GM12878 (cell line): ENCODE measurements at regions not wholly inside any gene's neighbourhood (a gene's known extent, or its start where the extent isn't known, plus 50 kb on each side); places are given as distances from the start of the nearest gene placed in this dataset.

Source experiments
- ATAC-seq: fragments of 200-7000 bp; cut with Tn5 transposase; 3 replicates; pipeline ENCODE4 v1.9.1; 2020; ENCODE audit warnings: mild to moderate bottlenecking, moderate library complexity
- BruUV-seq: library from RNA; stranded (reverse); fragments of 400-500 nt; replicated peaks from 2 replicates; lab custom pipeline; 2021; lab: Mats Ljungman, UMichigan
- CTCF ChIA-PET: fragments of 300-600 bp; sonication (Branson Sonifier 250); formaldehyde crosslinking; extraction: SDS; loops from one replicate; lab custom pipeline; 2021; ENCODE audit warnings: inconsistent platforms; lab: Yijun Ruan, JAX
- POLR2A ChIA-PET: fragments of 350-600 bp; formaldehyde crosslinking; extraction: SDS; loops from one replicate; lab custom pipeline; 2021; ENCODE audit warnings: inconsistent platforms; lab: Charles Lee
- RAD21 ChIA-PET: fragments of 300-600 bp; sonication (Branson Sonifier 250); formaldehyde crosslinking; loops from one replicate; lab custom pipeline; 2023; ENCODE audit warnings: antibody characterized with exemption; ENCODE audit not compliant: unreplicated experiment; lab: Charles Lee
- SMC1A ChIA-PET: fragments of 300-600 bp; sonication (Branson Sonifier 250); formaldehyde crosslinking; loops from one replicate; lab custom pipeline; 2023; ENCODE audit not compliant: unreplicated experiment, uncharacterized antibody; lab: Charles Lee
- DNase-seq: peaks from one replicate; pipeline ENCODE4 v3.0.0-alpha.2; 2011; ENCODE audit warnings: low read depth, low spot score
- FAIRE-seq: peaks from 3 replicates; lab custom pipeline; 2011; peaks lifted over from hg19 to GRCh38; lab: Jason Lieb, UNC
- H2AFZ ChIP-seq: 2 replicates; pipeline ENCODE4 v1.6.0; 2011; ENCODE audit warnings: low read depth, low read length, control low read depth; ENCODE audit not compliant: control insufficient read depth
- H3K27ac ChIP-seq: 2 replicates; pipeline ENCODE4 v1.5.1; 2011; ENCODE audit warnings: control low read depth; ENCODE audit not compliant: control insufficient read depth, insufficient read depth
- H3K27me3 ChIP-seq, 2 experiments: replicated peaks in 1 of 2; 2 replicates each; pipeline versions ENCODE4 v1.6.0 to v1.6.1; 2011; ENCODE audit warnings: low read length in 1 of 2; ENCODE audit not compliant: control insufficient read depth in 2 of 2, insufficient read depth in 2 of 2
- H3K36me3 ChIP-seq, 2 experiments: 2 replicates each; pipeline ENCODE4 v1.5.1; 2011; ENCODE audit warnings: low read length in 1 of 2; ENCODE audit not compliant: control insufficient read depth in 2 of 2, insufficient read depth in 2 of 2
- H3K4me1 ChIP-seq: 2 replicates; pipeline ENCODE4 v1.6.1; 2011; ENCODE audit warnings: mild to moderate bottlenecking, low read length, moderate library complexity, mixed read lengths; ENCODE audit not compliant: control insufficient read depth, insufficient read depth
- H3K4me2 ChIP-seq: 2 replicates; pipeline ENCODE4 v1.6.0; 2011; ENCODE audit warnings: control low read depth; ENCODE audit not compliant: control insufficient read depth, insufficient read depth
- H3K4me3 ChIP-seq: fragments of 200-600 bp; sonication (generic); 2 replicates; pipeline ENCODE4 v1.5.1; 2016
- H3K79me2 ChIP-seq: 2 replicates; pipeline ENCODE4 v1.6.0; 2011; ENCODE audit warnings: low read length; ENCODE audit not compliant: control insufficient read depth, insufficient read depth
- H3K9ac ChIP-seq: 2 replicates; pipeline ENCODE4 v1.8.0; 2011; ENCODE audit warnings: low read length, control low read depth, mixed read lengths; ENCODE audit not compliant: control insufficient read depth, insufficient read depth
- H3K9me3 ChIP-seq: replicated peaks from 3 replicates; pipeline ENCODE4 v1.5.1; 2011; ENCODE audit warnings: mild to moderate bottlenecking, low read length; ENCODE audit not compliant: control insufficient read depth, insufficient read depth
- H4K20me1 ChIP-seq: 2 replicates; pipeline ENCODE4 v1.6.0; 2011; ENCODE audit not compliant: control insufficient read depth, insufficient read depth
- CHD2 ChIP-seq: IDR thresholded peaks from 2 replicates; pipeline ENCODE4 v1.6.1; 2011; ENCODE audit warnings: low read depth, low read length, improper control_type of control experiment, borderline replicate concordance
- HDAC2 ChIP-seq: fragments of 200-600 bp; sonication (generic); IDR thresholded peaks from 2 replicates; pipeline ENCODE4 v1.6.1; 2017
- HDAC6 ChIP-seq: fragments of 200-600 bp; sonication (generic); IDR thresholded peaks from one replicate; pipeline ENCODE4 v1.8.0; 2017; ENCODE audit warnings: antibody characterized with exemption; ENCODE audit not compliant: unreplicated experiment
- NBN ChIP-seq: fragments of 450-650 bp; IDR thresholded peaks from 2 replicates; pipeline ENCODE4 v1.6.1; 2016
- POLR2A ChIP-seq: IDR thresholded peaks from 2 replicates; pipeline ENCODE4 v1.6.1; 2011; ENCODE audit warnings: low read depth, mild to moderate bottlenecking, low read length
- POLR2AphosphoS5 ChIP-seq: IDR thresholded peaks from 2 replicates; pipeline ENCODE4 v1.6.1; 2011; ENCODE audit warnings: mild to moderate bottlenecking, low read length, inconsistent platforms
- USF2 ChIP-seq: IDR thresholded peaks from 2 replicates; pipeline ENCODE4 v1.6.1; 2011; ENCODE audit warnings: low read depth, low read length, improper control_type of control experiment, borderline replicate concordance
- WGBS: methylation state at CpG from one replicate; pipeline ENCODE4 v1.1.6; 2016; ENCODE audit warnings: low lambda C conversion rate; ENCODE audit not compliant: insufficient replicate concordance, insufficient coverage; ENCODE audit errors: missing lambda C conversion rate; 5-methylcytosine and 5-hydroxymethylcytosine counted together
- in situ Hi-C: fragments of 300-500 bp; cut with MboI; formaldehyde crosslinking; loops from 9 replicates; pipeline ENCODE4 v1.14.3; 2018; ENCODE audit warnings: mixed read lengths
- intact Hi-C: fragments of 100-400 bp; cut with micrococcal nuclease; formaldehyde crosslinking; loops from one replicate; pipeline ENCODE4 v1.14.2; 2022; ENCODE audit not compliant: unreplicated experiment
- TF ChIP-seq, protein P1 (sequence below): IDR thresholded peaks from 2 replicates; pipeline ENCODE4 v1.6.1; 2012; ENCODE audit warnings: improper control_type of control experiment, low read depth, low read length; ENCODE audit not compliant: insufficient replicate concordance

- intact Hi-C loops = no loop called here
- H3K36me3 ChIP-seq = no peaks in the 10 kb centered on the region
- RAD21 ChIA-PET = no interaction called here
- no peaks in the 10 kb centered on the region for H3K4me1 ChIP-seq
- POLR2A ChIA-PET = no interaction called here
- CTCF ChIA-PET = no interaction called here
- H3K27me3 ChIP-seq = no peaks in the 10 kb centered on the region
- no peaks in the 10 kb centered on the region for H3K79me2 ChIP-seq
- FAIRE-seq (no peak), DNase-seq (no peak), ATAC-seq (no peak)
- H3K9me3 ChIP-seq = no peaks in the 10 kb centered on the region; the same call in 2 of the 3 replicates
- no peak overlapping the region for H3K27ac ChIP-seq
- in situ Hi-C loops = no loop called here
- H3K4me3 ChIP-seq = no peak overlapping the region
- SMC1A ChIA-PET = no interaction called here
- H3K9ac ChIP-seq = no peak overlapping the region
- no peak for TF ChIP-seq CHD2
- TF ChIP-seq HDAC2 = no peak
- TF ChIP-seq HDAC6 = no peak
- no peak for TF ChIP-seq POLR2AphosphoS5
- TF ChIP-seq, protein P1, sequence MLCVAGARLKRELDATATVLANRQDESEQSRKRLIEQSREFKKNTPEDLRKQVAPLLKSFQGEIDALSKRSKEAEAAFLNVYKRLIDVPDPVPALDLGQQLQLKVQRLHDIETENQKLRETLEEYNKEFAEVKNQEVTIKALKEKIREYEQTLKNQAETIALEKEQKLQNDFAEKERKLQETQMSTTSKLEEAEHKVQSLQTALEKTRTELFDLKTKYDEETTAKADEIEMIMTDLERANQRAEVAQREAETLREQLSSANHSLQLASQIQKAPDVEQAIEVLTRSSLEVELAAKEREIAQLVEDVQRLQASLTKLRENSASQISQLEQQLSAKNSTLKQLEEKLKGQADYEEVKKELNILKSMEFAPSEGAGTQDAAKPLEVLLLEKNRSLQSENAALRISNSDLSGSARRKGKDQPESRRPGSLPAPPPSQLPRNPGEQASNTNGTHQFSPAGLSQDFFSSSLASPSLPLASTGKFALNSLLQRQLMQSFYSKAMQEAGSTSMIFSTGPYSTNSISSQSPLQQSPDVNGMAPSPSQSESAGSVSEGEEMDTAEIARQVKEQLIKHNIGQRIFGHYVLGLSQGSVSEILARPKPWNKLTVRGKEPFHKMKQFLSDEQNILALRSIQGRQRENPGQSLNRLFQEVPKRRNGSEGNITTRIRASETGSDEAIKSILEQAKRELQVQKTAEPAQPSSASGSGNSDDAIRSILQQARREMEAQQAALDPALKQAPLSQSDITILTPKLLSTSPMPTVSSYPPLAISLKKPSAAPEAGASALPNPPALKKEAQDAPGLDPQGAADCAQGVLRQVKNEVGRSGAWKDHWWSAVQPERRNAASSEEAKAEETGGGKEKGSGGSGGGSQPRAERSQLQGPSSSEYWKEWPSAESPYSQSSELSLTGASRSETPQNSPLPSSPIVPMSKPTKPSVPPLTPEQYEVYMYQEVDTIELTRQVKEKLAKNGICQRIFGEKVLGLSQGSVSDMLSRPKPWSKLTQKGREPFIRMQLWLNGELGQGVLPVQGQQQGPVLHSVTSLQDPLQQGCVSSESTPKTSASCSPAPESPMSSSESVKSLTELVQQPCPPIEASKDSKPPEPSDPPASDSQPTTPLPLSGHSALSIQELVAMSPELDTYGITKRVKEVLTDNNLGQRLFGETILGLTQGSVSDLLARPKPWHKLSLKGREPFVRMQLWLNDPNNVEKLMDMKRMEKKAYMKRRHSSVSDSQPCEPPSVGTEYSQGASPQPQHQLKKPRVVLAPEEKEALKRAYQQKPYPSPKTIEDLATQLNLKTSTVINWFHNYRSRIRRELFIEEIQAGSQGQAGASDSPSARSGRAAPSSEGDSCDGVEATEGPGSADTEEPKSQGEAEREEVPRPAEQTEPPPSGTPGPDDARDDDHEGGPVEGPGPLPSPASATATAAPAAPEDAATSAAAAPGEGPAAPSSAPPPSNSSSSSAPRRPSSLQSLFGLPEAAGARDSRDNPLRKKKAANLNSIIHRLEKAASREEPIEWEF = no peak
- no peak for TF ChIP-seq USF2
- no peak for TF ChIP-seq NBN
- no peak for TF ChIP-seq POLR2A
- H2AFZ ChIP-seq = no peak overlapping the region
- 11% methylated on average over 11 of the region's 11 CpGs for WGBS
- no TSS peak for BruUV-seq
- no peaks in the 10 kb centered on the region for H4K20me1 ChIP-seq
- H3K4me2 ChIP-seq = no peak overlapping the region
Measured at GRCh38 chr5:2576823-2577222, 174.7 kb downstream of the IRX2 start.
